SKM-1 (cell line): ENCODE measurements at regions not wholly inside any gene's neighbourhood (a gene's known extent, or its start where the extent isn't known, plus 50 kb on each side); places are given as distances from the start of the nearest gene placed in this dataset.

ENCODE experiments used
- DNase-seq: peaks from one replicate; lab custom pipeline; 2025; ENCODE audit not compliant: unreplicated experiment; lab: John Stamatoyannopoulos, UW

- DNase-seq: no peak
Observed at GRCh38 chr2:241942416-241943208, 73.1 kb downstream of the RTP5 start.

GRCh38 chr2:241943209-241943850, 73.8 kb downstream of the RTP5 start:
- no peak for DNase-seq

GRCh38 chr2:241943961-241944575, 74.5 kb downstream of the RTP5 start:
- no peak for DNase-seq

- DNase-seq: no peak
Observed at GRCh38 chr2:241944821-241945220, 75.3 kb downstream of the RTP5 start.

GRCh38 chr2:241945311-241945710, 75.8 kb downstream of the RTP5 start:
- no peak for DNase-seq

GRCh38 chr2:241945803-241946202, 76.3 kb downstream of the RTP5 start:
- no peak for DNase-seq

- DNase-seq: no peak
Observed at GRCh38 chr2:241946306-241947003, 76.9 kb downstream of the RTP5 start.

GRCh38 chr2:241947004-241947350, 77.4 kb downstream of the RTP5 start:
- no peak for DNase-seq

- DNase-seq: no peak
Observed at GRCh38 chr2:241947401-241947800, 77.9 kb downstream of the RTP5 start.

- no peak for DNase-seq
Observed at GRCh38 chr2:241947876-241948275, 78.3 kb downstream of the RTP5 start.

- DNase-seq: no peak
Observed at GRCh38 chr2:241948299-241948897, 78.9 kb downstream of the RTP5 start.

- DNase-seq: no peak
Observed at GRCh38 chr2:241948901-241949735, 79.6 kb downstream of the RTP5 start.

- no peak for DNase-seq
Observed at GRCh38 chr2:241949736-241950412, 80.3 kb downstream of the RTP5 start.

GRCh38 chr2:241950413-241951315, 81.1 kb downstream of the RTP5 start:
- DNase-seq: peak; percentile 5

- DNase-seq: no peak
Observed at GRCh38 chr2:241951316-241951700, 81.8 kb downstream of the RTP5 start.

- no peak for DNase-seq
Observed at GRCh38 chr2:241951920-241952319, 82.4 kb downstream of the RTP5 start.

GRCh38 chr2:241952816-241953215, 83.3 kb downstream of the RTP5 start:
- DNase-seq: no peak

GRCh38 chr2:241953324-241953928, 83.9 kb downstream of the RTP5 start:
- DNase-seq: no peak
